PC-9 (cell line): ENCODE measurements at regions not wholly inside any gene's neighbourhood (a gene's known extent, or its start where the extent isn't known, plus 50 kb on each side); places are given as distances from the start of the nearest gene placed in this dataset.

Experiments used
- EZH2 ChIP-seq: fragments of 200-600 bp; sonication (generic); IDR thresholded peaks from 2 replicates; pipeline ENCODE4 v1.8.0; 2017; ENCODE audit warnings: antibody characterized with exemption, low read depth
- TF ChIP-seq, protein P1 (sequence below): fragments of 200-600 bp; sonication (generic); conservative IDR thresholded peaks from 2 replicates; pipeline ENCODE4 v1.6.1; 2017; ENCODE audit warnings: mixed run types, antibody characterized with exemption, mild to moderate bottlenecking, moderate library complexity

DNA sequence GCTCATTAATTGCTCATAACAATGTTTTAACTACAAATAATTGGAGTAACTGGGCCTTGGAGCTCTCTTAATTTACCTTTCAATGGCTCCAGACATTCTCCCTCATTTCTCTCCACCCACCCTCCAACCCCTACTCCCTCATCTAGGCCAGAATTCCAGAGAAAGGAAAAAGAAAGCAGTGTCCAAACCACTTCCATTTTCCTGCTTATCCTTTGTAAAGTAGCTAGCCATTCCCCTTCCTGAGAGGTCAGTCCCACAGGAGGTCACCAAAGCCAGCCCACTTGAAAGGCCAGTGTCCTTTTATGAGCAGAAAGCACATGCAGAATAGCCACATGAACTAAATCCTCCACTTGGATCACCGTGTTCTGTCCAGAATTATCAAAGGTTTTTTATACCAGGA, 404.8 kb upstream of the FAT3 start:
- TF ChIP-seq EZH2 = no peak
- TF ChIP-seq, protein P1, sequence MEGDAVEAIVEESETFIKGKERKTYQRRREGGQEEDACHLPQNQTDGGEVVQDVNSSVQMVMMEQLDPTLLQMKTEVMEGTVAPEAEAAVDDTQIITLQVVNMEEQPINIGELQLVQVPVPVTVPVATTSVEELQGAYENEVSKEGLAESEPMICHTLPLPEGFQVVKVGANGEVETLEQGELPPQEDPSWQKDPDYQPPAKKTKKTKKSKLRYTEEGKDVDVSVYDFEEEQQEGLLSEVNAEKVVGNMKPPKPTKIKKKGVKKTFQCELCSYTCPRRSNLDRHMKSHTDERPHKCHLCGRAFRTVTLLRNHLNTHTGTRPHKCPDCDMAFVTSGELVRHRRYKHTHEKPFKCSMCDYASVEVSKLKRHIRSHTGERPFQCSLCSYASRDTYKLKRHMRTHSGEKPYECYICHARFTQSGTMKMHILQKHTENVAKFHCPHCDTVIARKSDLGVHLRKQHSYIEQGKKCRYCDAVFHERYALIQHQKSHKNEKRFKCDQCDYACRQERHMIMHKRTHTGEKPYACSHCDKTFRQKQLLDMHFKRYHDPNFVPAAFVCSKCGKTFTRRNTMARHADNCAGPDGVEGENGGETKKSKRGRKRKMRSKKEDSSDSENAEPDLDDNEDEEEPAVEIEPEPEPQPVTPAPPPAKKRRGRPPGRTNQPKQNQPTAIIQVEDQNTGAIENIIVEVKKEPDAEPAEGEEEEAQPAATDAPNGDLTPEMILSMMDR = no peak
